ENCODE measurements at regions not wholly inside any gene's neighbourhood (a gene's known extent, or its start where the extent isn't known, plus 50 kb on each side); places are given as distances from the start of the nearest gene placed in this dataset.

DNA sequence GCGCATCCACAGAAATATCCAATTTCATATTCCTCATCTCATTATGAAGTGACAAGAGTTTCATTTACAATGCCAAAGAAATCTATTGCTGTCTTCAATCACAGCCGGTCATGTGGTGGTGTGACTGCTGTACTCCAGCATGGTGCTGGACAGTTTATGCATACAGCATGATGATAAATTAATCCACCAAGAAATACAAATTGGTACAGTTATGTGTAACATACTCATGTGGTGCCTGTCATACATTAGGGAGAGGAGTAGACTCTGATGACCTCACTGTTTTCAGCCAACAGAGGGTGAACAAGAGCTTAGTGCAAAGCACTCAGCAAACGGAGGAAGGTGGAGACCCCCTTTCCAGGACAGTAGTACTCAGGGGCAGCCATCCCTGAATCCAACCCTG lies 178.4 kb upstream of the SYNDIG1 start:
- H3K4me3 ChIP-seq (replicated peaks; ENCODE audit: low read depth, low read length), result no peak overlapping the region
- TF ChIP-seq, protein P1, sequence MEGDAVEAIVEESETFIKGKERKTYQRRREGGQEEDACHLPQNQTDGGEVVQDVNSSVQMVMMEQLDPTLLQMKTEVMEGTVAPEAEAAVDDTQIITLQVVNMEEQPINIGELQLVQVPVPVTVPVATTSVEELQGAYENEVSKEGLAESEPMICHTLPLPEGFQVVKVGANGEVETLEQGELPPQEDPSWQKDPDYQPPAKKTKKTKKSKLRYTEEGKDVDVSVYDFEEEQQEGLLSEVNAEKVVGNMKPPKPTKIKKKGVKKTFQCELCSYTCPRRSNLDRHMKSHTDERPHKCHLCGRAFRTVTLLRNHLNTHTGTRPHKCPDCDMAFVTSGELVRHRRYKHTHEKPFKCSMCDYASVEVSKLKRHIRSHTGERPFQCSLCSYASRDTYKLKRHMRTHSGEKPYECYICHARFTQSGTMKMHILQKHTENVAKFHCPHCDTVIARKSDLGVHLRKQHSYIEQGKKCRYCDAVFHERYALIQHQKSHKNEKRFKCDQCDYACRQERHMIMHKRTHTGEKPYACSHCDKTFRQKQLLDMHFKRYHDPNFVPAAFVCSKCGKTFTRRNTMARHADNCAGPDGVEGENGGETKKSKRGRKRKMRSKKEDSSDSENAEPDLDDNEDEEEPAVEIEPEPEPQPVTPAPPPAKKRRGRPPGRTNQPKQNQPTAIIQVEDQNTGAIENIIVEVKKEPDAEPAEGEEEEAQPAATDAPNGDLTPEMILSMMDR (IDR thresholded peaks at IDR 0.05; ENCODE audit: insufficient read depth, low read length, poor library complexity, severe bottlenecking), result no peak
- DNase-seq (ENCODE audit: extremely low read depth, insufficient read length), result no peak

DNA sequence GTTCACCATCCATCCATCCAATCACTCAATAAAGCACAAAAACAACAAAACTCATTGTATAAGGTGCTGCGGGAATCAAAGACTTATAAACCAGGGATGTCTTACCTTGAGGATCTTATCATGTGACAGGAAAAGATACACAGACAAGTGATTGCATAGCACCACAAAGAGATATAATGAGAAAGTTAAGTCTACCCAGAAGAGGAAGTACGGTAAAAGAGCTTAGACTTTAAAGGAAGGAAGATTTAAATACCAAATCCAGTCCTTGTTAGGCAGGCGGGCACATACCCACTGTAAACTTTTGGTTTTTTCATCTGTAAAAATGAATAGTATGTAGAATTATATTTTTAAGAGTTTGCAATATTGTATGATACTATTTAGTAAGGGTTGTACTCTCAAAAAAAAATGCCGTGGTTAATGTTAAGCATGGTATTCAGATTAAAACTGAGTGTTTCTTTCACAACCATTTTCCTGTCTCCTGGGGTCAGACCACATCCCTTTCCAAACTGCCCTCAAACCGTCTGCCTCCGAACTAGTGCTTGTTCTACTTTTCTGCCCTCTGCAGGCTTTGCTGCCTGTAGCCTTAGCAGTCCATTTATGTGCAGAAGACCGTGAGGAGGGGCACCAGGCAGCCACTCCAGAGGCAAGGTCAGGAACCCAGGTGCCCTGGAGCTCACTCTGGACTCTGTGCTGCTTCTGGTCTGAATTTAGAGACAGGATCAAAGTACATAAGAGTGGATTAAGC lies 179.5 kb upstream of the SYNDIG1 start:
- Histone ChIP-seq H3K4me3 (replicated peaks; ENCODE audit: low read depth, low read length) (no peak overlapping the region), H3K27me3 (replicated peaks; ENCODE audit: control insufficient read depth, insufficient read depth, low read length) (no peaks in the 10 kb centered on the region), H3K36me3 (ENCODE audit: control insufficient read depth, insufficient read depth, low read length) (no peaks in the 10 kb centered on the region)
- no peak for DNase-seq (ENCODE audit: extremely low read depth, insufficient read length)
- TF ChIP-seq, protein P1 (IDR thresholded peaks at IDR 0.05; ENCODE audit: insufficient read depth, low read length, poor library complexity, severe bottlenecking), result no peak

More for the DNA sequence above, 178.4 kb upstream of the SYNDIG1 start:
- Histone ChIP-seq H3K36me3 (ENCODE audit: control insufficient read depth, insufficient read depth, low read length) (no peaks in the 10 kb centered on the region), H3K27me3 (replicated peaks; ENCODE audit: control insufficient read depth, insufficient read depth, low read length) (no peaks in the 10 kb centered on the region)

DNA sequence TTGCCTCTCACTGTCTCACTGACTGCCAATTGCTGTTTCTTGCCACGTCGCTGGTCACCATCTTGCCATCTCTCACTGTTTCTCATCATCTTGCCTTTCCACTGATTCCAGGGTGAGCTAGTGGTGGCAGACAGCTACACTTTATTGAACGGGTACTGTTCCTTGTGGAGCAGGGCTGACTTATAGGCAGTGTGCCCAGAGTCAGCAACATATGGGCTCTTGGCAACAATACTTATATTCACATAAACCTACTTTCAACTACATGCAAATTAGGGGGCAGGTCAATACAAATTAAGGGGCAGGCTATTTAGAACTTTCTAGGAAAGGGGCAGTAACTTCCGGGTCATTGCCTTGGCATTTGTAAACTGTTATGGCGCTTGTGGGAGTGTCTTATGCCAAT lies 186.2 kb upstream of the SYNDIG1 start:
- Histone ChIP-seq H3K36me3 (ENCODE audit: control insufficient read depth, insufficient read depth, low read length) (no peaks in the 10 kb centered on the region), H3K27me3 (replicated peaks; ENCODE audit: control insufficient read depth, insufficient read depth, low read length) (no peaks in the 10 kb centered on the region), H3K4me3 (replicated peaks; ENCODE audit: low read depth, low read length) (no peak overlapping the region)
- no peak for DNase-seq (ENCODE audit: extremely low read depth, insufficient read length)
- TF ChIP-seq, protein P1 (IDR thresholded peaks at IDR 0.05; ENCODE audit: insufficient read depth, low read length, poor library complexity, severe bottlenecking), result no peak

DNA sequence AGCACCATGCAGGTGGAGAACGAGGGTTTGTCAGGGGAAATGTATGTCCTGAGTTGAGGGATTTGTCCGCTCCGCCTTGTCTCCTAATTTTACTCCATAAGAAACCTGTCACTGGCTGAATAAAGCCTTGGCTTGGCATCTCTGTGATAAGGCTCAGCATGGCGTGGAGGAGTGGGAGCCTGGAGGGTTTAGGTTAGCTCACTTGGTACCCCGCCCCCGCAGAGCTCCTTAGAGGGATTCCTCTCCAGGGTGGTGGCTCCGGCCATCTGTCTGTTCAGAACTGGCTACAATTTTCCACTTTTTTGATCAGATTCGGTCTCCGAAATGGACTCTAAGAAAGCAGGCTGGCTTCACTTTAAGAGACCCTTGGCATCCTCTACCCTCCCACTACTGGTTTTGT lies 192.2 kb upstream of the SYNDIG1 start:
- TF ChIP-seq, protein P1 (IDR thresholded peaks at IDR 0.05; ENCODE audit: insufficient read depth, low read length, poor library complexity, severe bottlenecking), result no peak
- H3K36me3 ChIP-seq (ENCODE audit: control insufficient read depth, insufficient read depth, low read length), result no peaks in the 10 kb centered on the region
- DNase-seq (ENCODE audit: extremely low read depth, insufficient read length), result no peak

DNA sequence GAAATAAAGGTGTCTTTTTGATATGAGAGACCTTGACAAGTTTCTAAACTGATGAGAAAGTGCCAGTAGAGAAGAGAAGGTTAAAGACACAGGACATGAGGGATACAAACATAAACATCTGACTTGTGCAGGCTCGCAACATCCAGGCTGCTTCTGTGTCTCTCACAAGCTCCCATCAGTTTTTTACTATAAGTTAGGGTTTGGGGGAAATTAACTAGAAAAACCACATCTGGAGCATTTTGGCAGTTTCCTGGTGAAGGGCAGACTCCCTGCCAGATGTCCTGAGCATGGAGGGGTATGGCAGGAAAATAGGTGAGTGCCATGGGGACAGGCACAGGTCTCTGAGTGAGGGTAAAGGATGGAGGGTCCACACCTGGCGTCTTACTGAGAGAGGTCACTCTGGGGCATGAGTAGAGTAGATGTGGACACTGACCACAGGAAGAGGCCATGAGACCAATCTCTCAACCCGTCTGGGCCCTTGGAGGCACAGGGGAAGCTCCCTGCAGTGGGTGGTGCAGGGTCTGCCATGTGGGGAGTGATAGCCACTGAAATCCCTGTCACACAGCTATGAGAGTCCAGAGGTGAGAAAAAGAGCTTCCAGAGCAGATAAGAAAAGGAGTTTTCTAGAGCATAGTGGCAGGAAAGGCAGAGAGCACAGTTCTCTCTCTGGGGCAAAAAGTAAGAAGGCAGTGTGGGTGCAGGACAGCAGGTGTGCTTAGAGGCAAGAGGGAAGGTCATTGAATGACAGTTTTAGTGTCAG lies 193.3 kb upstream of the SYNDIG1 start:
- Histone ChIP-seq H3K36me3 (ENCODE audit: control insufficient read depth, insufficient read depth, low read length) (no peaks in the 10 kb centered on the region), H3K27me3 (replicated peaks; ENCODE audit: control insufficient read depth, insufficient read depth, low read length) (no peaks in the 10 kb centered on the region)
- DNase-seq (ENCODE audit: extremely low read depth, insufficient read length), result no peak

More for the DNA sequence above, 192.2 kb upstream of the SYNDIG1 start:
- Histone ChIP-seq H3K27me3 (replicated peaks; ENCODE audit: control insufficient read depth, insufficient read depth, low read length) (no peaks in the 10 kb centered on the region), H3K4me3 (replicated peaks; ENCODE audit: low read depth, low read length) (no peak overlapping the region)

More for the DNA sequence above, 193.3 kb upstream of the SYNDIG1 start:
- H3K4me3 ChIP-seq (replicated peaks; ENCODE audit: low read depth, low read length), result no peak overlapping the region
- TF ChIP-seq, protein P1 (IDR thresholded peaks at IDR 0.05; ENCODE audit: insufficient read depth, low read length, poor library complexity, severe bottlenecking), result no peak

All from GM06990 (cell line).